Esophagus muscularis mucosa (tissue), 4 donors: ENCODE measurements at regions not wholly inside any gene's neighbourhood (a gene's known extent, or its start where the extent isn't known, plus 50 kb on each side); places are given as distances from the start of the nearest gene placed in this dataset.

Source experiments
- CTCF ChIP-seq, 3 experiments: fragments of 200-600 bp in 2 of 3; fragments of 450-650 bp in 1 of 3; sonication (generic) in 2 of 3; IDR thresholded peaks; one replicate each; pipeline ENCODE4 v1.5.1; 2017 to 2019; ENCODE audit warnings: antibody characterized with exemption in 3 of 3, mild to moderate bottlenecking in 2 of 3, moderate library complexity in 1 of 3
- EP300 ChIP-seq: sonication (generic); formaldehyde crosslinking; IDR thresholded peaks from one replicate; pipeline ENCODE4 v1.6.1; 2017; ENCODE audit warnings: antibody characterized with exemption
- POLR2AphosphoS5 ChIP-seq, 2 donors: sonication (generic); formaldehyde crosslinking; IDR thresholded peaks; one replicate each; pipeline ENCODE4 v1.6.1; 2017; ENCODE audit warnings: antibody characterized with exemption in 2 of 2

- no peak for TF ChIP-seq CTCF (IDR thresholded peaks at IDR 0.05)
- TF ChIP-seq POLR2AphosphoS5 (IDR thresholded peaks at IDR 0.05) = no peak
- no peak for TF ChIP-seq EP300
These were observed 477.9 kb downstream of the TCERG1L start for GRCh38 chr10:130833596-130833995.
